ENCODE measurements at regions not wholly inside any gene's neighbourhood (a gene's known extent, or its start where the extent isn't known, plus 50 kb on each side); places are given as distances from the start of the nearest gene placed in this dataset.

- H3K4me3 Mint-ChIP-seq = no peak overlapping the region
- H3K9me3 Mint-ChIP-seq = peaks cover 19% of the 10 kb centered on the region
- DNase-seq (ENCODE audit: low spot score) = no peak
- ATAC-seq = no peak
- ChIA-PET CTCF (interaction anchor here (0.8 to 2.1 kb wide), 6 partner anchors 8 to 714 kb away, joined by 3 to 10 read pairs (median 4); no protein-coding TSS in a partner anchor), POLR2A (interaction anchor here (0.6 kb wide), 1 partner anchor 88 kb away, joined by 8 read pairs; no protein-coding TSS in a partner anchor)
- peaks cover 78% of the 10 kb centered on the region for H3K4me1 Mint-ChIP-seq
- H3K36me3 Mint-ChIP-seq = peaks cover 13% of the 10 kb centered on the region
- no peaks in the 10 kb centered on the region for H3K27me3 Mint-ChIP-seq (ENCODE audit: low read depth)
- no peak for TF ChIP-seq USF2 (CRISPR knock-in tag; IDR thresholded peaks at IDR 0.05)
- TF ChIP-seq, protein P1, sequence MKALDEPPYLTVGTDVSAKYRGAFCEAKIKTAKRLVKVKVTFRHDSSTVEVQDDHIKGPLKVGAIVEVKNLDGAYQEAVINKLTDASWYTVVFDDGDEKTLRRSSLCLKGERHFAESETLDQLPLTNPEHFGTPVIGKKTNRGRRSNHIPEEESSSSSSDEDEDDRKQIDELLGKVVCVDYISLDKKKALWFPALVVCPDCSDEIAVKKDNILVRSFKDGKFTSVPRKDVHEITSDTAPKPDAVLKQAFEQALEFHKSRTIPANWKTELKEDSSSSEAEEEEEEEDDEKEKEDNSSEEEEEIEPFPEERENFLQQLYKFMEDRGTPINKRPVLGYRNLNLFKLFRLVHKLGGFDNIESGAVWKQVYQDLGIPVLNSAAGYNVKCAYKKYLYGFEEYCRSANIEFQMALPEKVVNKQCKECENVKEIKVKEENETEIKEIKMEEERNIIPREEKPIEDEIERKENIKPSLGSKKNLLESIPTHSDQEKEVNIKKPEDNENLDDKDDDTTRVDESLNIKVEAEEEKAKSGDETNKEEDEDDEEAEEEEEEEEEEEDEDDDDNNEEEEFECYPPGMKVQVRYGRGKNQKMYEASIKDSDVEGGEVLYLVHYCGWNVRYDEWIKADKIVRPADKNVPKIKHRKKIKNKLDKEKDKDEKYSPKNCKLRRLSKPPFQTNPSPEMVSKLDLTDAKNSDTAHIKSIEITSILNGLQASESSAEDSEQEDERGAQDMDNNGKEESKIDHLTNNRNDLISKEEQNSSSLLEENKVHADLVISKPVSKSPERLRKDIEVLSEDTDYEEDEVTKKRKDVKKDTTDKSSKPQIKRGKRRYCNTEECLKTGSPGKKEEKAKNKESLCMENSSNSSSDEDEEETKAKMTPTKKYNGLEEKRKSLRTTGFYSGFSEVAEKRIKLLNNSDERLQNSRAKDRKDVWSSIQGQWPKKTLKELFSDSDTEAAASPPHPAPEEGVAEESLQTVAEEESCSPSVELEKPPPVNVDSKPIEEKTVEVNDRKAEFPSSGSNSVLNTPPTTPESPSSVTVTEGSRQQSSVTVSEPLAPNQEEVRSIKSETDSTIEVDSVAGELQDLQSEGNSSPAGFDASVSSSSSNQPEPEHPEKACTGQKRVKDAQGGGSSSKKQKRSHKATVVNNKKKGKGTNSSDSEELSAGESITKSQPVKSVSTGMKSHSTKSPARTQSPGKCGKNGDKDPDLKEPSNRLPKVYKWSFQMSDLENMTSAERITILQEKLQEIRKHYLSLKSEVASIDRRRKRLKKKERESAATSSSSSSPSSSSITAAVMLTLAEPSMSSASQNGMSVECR (CRISPR knock-in tag; IDR thresholded peaks at IDR 0.05; ENCODE audit: borderline replicate concordance) = no peak
- no peak for TF ChIP-seq RORB (CRISPR knock-in tag; IDR thresholded peaks at IDR 0.05)
- no peak for TF ChIP-seq GABPB1 (CRISPR knock-in tag; IDR thresholded peaks at IDR 0.05)
- peak overlapping the region; percentile 11 for H3K27ac Mint-ChIP-seq
These were observed 114.7 kb upstream of the NLRP1 start for GRCh38 chr17:5698959-5699358.

- CTCF ChIA-PET = interaction anchor here (0.8 to 2.1 kb wide), 7 partner anchors 13 to 713 kb away, joined by 3 to 10 read pairs (median 4); no protein-coding TSS in a partner anchor
- peak; percentile 84 for ATAC-seq
- Mint-ChIP-seq H3K4me3 (0 out of 2 replicates have a peak overlapping the region, but pooled peaks have one; percentile 14), H3K27ac (peak overlapping the region; percentile 34; the same call in 1 of the 2 replicates), H3K9me3 (peaks cover 19% of the 10 kb centered on the region), H3K4me1 (peaks cover 71% of the 10 kb centered on the region), H3K27me3 (ENCODE audit: low read depth) (no peaks in the 10 kb centered on the region), H3K36me3 (peaks cover 13% of the 10 kb centered on the region)
- POLR2A ChIA-PET = interaction anchor here (0.6 to 0.8 kb wide), 2 partner anchors 89 to 101 kb away, joined by 3 to 8 read pairs; no protein-coding TSS in a partner anchor
- TF ChIP-seq NR1H2 (CRISPR knock-in tag; IDR thresholded peaks at IDR 0.05) (no peak), ETV6 (CRISPR knock-in tag; IDR thresholded peaks at IDR 0.05) (no peak), ZNF671 (CRISPR knock-in tag; IDR thresholded peaks at IDR 0.05) (no peak), RORB (CRISPR knock-in tag; IDR thresholded peaks at IDR 0.05) (no peak), TEAD1 (CRISPR knock-in tag; IDR thresholded peaks at IDR 0.05) (0 out of 2 replicates have a peak, but pooled peaks have one; percentile 46), FOXP4 (CRISPR knock-in tag; IDR thresholded peaks at IDR 0.05) (no peak)
- TF ChIP-seq, protein P2, sequence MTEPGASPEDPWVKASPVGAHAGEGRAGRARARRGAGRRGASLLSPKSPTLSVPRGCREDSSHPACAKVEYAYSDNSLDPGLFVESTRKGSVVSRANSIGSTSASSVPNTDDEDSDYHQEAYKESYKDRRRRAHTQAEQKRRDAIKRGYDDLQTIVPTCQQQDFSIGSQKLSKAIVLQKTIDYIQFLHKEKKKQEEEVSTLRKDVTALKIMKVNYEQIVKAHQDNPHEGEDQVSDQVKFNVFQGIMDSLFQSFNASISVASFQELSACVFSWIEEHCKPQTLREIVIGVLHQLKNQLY (CRISPR knock-in tag; IDR thresholded peaks at IDR 0.05) = no peak
- peak; percentile 46 for DNase-seq (ENCODE audit: low spot score)
These were observed 115.5 kb upstream of the NLRP1 start for GRCh38 chr17:5699814-5700213.

GRCh38 chr17:5700745-5701144, 116.4 kb upstream of the NLRP1 start:
- CTCF ChIA-PET = interaction anchor here (0.6 to 2.1 kb wide), 2 partner anchors 33 to 196 kb away, joined by 3 to 10 read pairs; no protein-coding TSS in a partner anchor
- Mint-ChIP-seq H3K4me1 (peaks cover 66% of the 10 kb centered on the region), H3K36me3 (peaks cover 13% of the 10 kb centered on the region), H3K9me3 (peaks cover 19% of the 10 kb centered on the region), H3K27ac (peak overlapping the region; percentile 55), H3K27me3 (ENCODE audit: low read depth) (no peaks in the 10 kb centered on the region), H3K4me3 (no peak overlapping the region)
- POLR2A ChIA-PET = no interaction called here
- no peak for ATAC-seq
- TF ChIP-seq GTF2I (CRISPR knock-in tag; conservative IDR thresholded peaks at IDR 0.05) (no peak), ZNF423 (CRISPR knock-in tag; IDR thresholded peaks at IDR 0.05) (peak; percentile 83)
- no peak for DNase-seq (ENCODE audit: low spot score)
